ENCODE measurements at regions not wholly inside any gene's neighbourhood (a gene's known extent, or its start where the extent isn't known, plus 50 kb on each side); places are given as distances from the start of the nearest gene placed in this dataset.

- TF ChIP-seq CTCF (IDR thresholded peaks at IDR 0.05) (no peak), POLR2A (IDR thresholded peaks at IDR 0.05) (no peak)
Observed at GRCh38 chr6:14783594-14783993, 462.3 kb upstream of the JARID2 start.
